ENCODE measurements at regions not wholly inside any gene's neighbourhood (a gene's known extent, or its start where the extent isn't known, plus 50 kb on each side); places are given as distances from the start of the nearest gene placed in this dataset.

GRCh38 chr9:85483208-85483607, 258.5 kb downstream of the AGTPBP1 start:
- Histone ChIP-seq H3K27ac (ENCODE audit: control insufficient read depth, insufficient read depth, low read length) (no peak overlapping the region), H2AFZ (ENCODE audit: control insufficient read depth, low read length) (no peak overlapping the region), H4K20me1 (ENCODE audit: control insufficient read depth, extremely low read depth, insufficient read depth, low read length) (no peaks in the 10 kb centered on the region), H3K27me3 (ENCODE audit: control insufficient read depth, extremely low read depth, insufficient read depth, low read length) (peaks cover 12% of the 10 kb centered on the region), H3K4me2 (ENCODE audit: control insufficient read depth, extremely low read depth, insufficient read depth, low read depth, low read length) (no peak overlapping the region), H3K79me2 (ENCODE audit: control insufficient read depth, insufficient read depth, low read length) (no peaks in the 10 kb centered on the region), H3K9me3 (ENCODE audit: control insufficient read depth, low read depth, low read length) (no peaks in the 10 kb centered on the region), H3K36me3 (ENCODE audit: control insufficient read depth in 2 of 2, extremely low read depth in 1 of 2, insufficient read depth in 2 of 2, low read length in 2 of 2) (no peaks in the 10 kb centered on the region), H3K9me1 (ENCODE audit: control insufficient read depth, extremely low read depth, insufficient read depth, low read length) (no peaks in the 10 kb centered on the region), H3K9ac (ENCODE audit: control insufficient read depth, extremely low read depth, insufficient read depth, low read length) (no peak overlapping the region), H3K4me1 (ENCODE audit: control insufficient read depth, extremely low read depth, insufficient read depth, low read length) (no peaks in the 10 kb centered on the region), H3K4me3 (ENCODE audit: control insufficient read depth in 2 of 3, extremely low read depth in 1 of 3, insufficient read depth in 2 of 3, low read depth in 1 of 3, low read length in 3 of 3) (no peak overlapping the region)
- DNase-seq (ENCODE audit: low read depth, low spot score) (no peak), FAIRE-seq (no peak)
- dilution Hi-C loops (cut with MboI; ENCODE audit: extremely low pct_ligation_motif_present, low sequenced_read_pairs), result no loop called here
- no peak for TF ChIP-seq EZH2 (IDR thresholded peaks at IDR 0.05; ENCODE audit: low read length)
- TF ChIP-seq CTCF (optimal IDR thresholded peaks at IDR 0.05 in 1 of 3, IDR thresholded peaks at IDR 0.05 in 1 of 3, conservative IDR thresholded peaks at IDR 0.05 in 1 of 3; ENCODE audit: extremely low read depth in 1 of 3, insufficient read depth in 2 of 3, low read length in 3 of 3), result no peak

GRCh38 chr9:85479305-85479704, 262.4 kb downstream of the AGTPBP1 start:
- no peaks in the 10 kb centered on the region for H3K36me3 ChIP-seq (ENCODE audit: control insufficient read depth in 2 of 2, extremely low read depth in 1 of 2, insufficient read depth in 2 of 2, low read length in 2 of 2)
- H3K79me2 ChIP-seq (ENCODE audit: control insufficient read depth, insufficient read depth, low read length), result no peaks in the 10 kb centered on the region
- no peak overlapping the region for H2AFZ ChIP-seq (ENCODE audit: control insufficient read depth, low read length)
- H3K9me1 ChIP-seq (ENCODE audit: control insufficient read depth, extremely low read depth, insufficient read depth, low read length), result no peaks in the 10 kb centered on the region
- no peaks in the 10 kb centered on the region for H3K9me3 ChIP-seq (ENCODE audit: control insufficient read depth, low read depth, low read length)
- no peak overlapping the region for H3K9ac ChIP-seq (ENCODE audit: control insufficient read depth, extremely low read depth, insufficient read depth, low read length)
- no peak overlapping the region for H3K4me2 ChIP-seq (ENCODE audit: control insufficient read depth, extremely low read depth, insufficient read depth, low read depth, low read length)
- H4K20me1 ChIP-seq (ENCODE audit: control insufficient read depth, extremely low read depth, insufficient read depth, low read length), result no peaks in the 10 kb centered on the region
- no peak overlapping the region for H3K27ac ChIP-seq (ENCODE audit: control insufficient read depth, insufficient read depth, low read length)
- H3K27me3 ChIP-seq (ENCODE audit: control insufficient read depth, extremely low read depth, insufficient read depth, low read length), result peaks cover 12% of the 10 kb centered on the region
- no peaks in the 10 kb centered on the region for H3K4me1 ChIP-seq (ENCODE audit: control insufficient read depth, extremely low read depth, insufficient read depth, low read length)
- DNase-seq (ENCODE audit: low read depth, low spot score) (no peak), FAIRE-seq (no peak)
- dilution Hi-C loops (cut with MboI; ENCODE audit: extremely low pct_ligation_motif_present, low sequenced_read_pairs), result no loop called here
- TF ChIP-seq CTCF (optimal IDR thresholded peaks at IDR 0.05 in 1 of 3, IDR thresholded peaks at IDR 0.05 in 1 of 3, conservative IDR thresholded peaks at IDR 0.05 in 1 of 3; ENCODE audit: extremely low read depth in 1 of 3, insufficient read depth in 2 of 3, low read length in 3 of 3), result no peak
- no peak for TF ChIP-seq EZH2 (IDR thresholded peaks at IDR 0.05; ENCODE audit: low read length)
- no peak overlapping the region for H3K4me3 ChIP-seq (ENCODE audit: control insufficient read depth in 2 of 3, extremely low read depth in 1 of 3, insufficient read depth in 2 of 3, low read depth in 1 of 3, low read length in 3 of 3)
